Muscle layer of colon (tissue), 2 donors: ENCODE measurements at regions not wholly inside any gene's neighbourhood (a gene's known extent, or its start where the extent isn't known, plus 50 kb on each side); places are given as distances from the start of the nearest gene placed in this dataset.
"Not testable (repeated sequence)": the region's sequence is repeated elsewhere in the genome, so short reads cannot be mapped to it uniquely, and the experiment has no call there.

Experiments
- H3K27ac ChIP-seq: one replicate; pipeline ENCODE4 v1.7.0; 2013; ENCODE audit warnings: low read depth, mild to moderate bottlenecking, low read length, moderate library complexity
- H3K27me3 ChIP-seq, 2 donors: one replicate each; pipeline ENCODE4 v1.7.0; 2013; ENCODE audit warnings: low read length in 2 of 2, mild to moderate bottlenecking in 2 of 2; ENCODE audit not compliant: insufficient read depth in 2 of 2, control insufficient read depth in 1 of 2
- H3K36me3 ChIP-seq: one replicate; pipeline ENCODE4 v1.7.0; 2013; ENCODE audit warnings: mild to moderate bottlenecking, low read length; ENCODE audit not compliant: insufficient read depth
- H3K4me1 ChIP-seq: one replicate; pipeline ENCODE4 v1.7.0; 2013; ENCODE audit warnings: mild to moderate bottlenecking, low read length; ENCODE audit not compliant: insufficient read depth
- H3K4me3 ChIP-seq, 2 donors: one replicate each; pipeline ENCODE4 v1.7.0; 2013; ENCODE audit warnings: low read length in 2 of 2, low read depth in 1 of 2, mild to moderate bottlenecking in 1 of 2, moderate library complexity in 1 of 2
- H3K9ac ChIP-seq: one replicate; pipeline ENCODE4 v1.7.0; 2013; ENCODE audit warnings: low read length
- H3K9me3 ChIP-seq: one replicate; pipeline ENCODE4 v1.7.0; 2013; ENCODE audit warnings: mild to moderate bottlenecking, low read length
- donor health status: abdominal sarcoma.
- donor health status: Adenocarcinoma of cecum.

- Histone ChIP-seq H3K27ac (no peak overlapping the region), H3K27me3 (no peaks in the 10 kb centered on the region), H3K4me3 (no peak overlapping the region), H3K9me3 (no peaks in the 10 kb centered on the region), H3K4me1 (no peaks in the 10 kb centered on the region), H3K9ac (no peak overlapping the region), H3K36me3 (no peaks in the 10 kb centered on the region)
Observed at GRCh38 chr6:76565932-76566331, 493.5 kb upstream of the IMPG1 start.

DNA sequence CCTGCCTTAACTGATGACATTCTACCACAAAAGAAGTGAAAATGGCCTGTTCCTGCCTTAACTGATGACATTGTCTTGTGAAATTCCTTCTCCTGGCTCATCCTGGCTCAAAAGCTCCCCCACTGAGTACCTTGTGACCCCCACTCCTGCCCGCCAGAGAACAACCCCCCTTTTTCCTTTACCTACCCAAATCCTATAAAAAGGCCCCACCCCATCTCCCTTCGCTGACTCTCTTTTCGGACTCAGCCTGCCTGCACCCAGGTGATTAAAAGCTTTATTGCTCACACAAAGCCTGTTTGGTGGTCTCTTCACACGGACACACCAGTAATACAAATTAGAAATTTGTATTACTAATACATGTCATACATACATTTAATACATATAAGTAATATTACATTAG is 489.9 kb upstream of the IMPG1 start:
- H3K9me3 ChIP-seq, H3K27ac ChIP-seq, H3K27me3 ChIP-seq, H3K4me1 ChIP-seq, H3K36me3 ChIP-seq, H3K4me3 ChIP-seq, H3K9ac ChIP-seq: not testable (repeated sequence)

DNA sequence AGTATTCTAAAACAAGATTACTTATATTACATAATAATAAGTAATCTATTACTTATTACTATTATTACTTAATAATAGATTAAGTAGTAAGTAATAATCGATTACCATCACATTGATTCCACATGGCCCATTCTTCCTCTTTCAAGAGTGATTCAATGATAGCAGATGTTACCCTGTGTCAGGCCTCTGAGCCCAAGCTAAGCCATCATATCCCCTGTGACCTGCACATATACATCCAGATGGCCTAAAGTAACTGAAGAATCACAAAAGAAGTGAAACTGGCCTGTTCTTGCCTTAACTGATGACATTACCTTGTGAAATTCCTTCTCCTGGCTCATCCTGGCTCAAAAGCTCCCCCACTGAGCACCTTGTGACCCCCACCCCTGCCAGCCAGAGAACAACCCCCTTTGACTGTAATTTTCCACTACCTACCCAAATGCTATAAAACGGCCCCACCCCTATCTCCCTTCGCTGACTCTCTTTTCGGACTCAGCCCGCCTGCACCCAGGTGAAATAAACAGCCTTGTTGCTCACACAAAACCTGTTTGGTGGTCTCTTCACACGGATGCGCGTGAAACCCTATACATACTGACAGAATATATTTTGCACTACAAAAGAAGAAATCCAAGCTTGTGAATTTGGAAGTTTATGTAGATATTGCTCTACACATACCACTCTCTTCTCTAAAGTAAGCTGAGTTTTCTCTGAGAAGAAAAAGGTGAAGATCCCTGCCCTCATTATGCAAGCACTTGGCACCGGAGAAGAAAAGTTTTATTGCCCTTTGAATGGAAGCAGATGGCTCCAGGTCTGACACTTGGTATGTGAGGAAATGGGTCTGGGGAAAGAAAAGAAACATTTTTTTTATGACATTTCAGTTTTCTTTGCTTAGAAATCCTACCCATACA is 488.6 kb upstream of the IMPG1 start:
- H3K27ac ChIP-seq, H3K9me3 ChIP-seq, H3K4me1 ChIP-seq, H3K27me3 ChIP-seq, H3K36me3 ChIP-seq, H3K4me3 ChIP-seq, H3K9ac ChIP-seq: not testable (repeated sequence)

DNA sequence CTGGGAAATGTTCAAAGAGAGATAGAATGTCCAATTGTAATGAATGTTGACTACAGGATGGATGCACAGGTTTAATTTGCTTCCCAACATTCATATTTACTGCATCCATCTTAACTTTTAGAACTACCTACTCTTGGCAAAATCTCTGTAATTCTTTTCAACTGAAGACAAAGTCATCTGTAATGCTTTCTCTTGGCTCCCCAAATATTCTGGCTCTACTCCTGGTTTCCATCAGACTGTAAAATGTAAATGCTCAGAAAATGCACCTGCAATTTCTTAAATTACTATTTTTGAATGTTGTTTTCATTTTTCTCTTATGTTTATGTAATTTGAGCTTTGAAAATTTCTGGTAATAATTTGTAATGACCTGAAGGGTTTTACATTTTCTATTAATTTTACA is 480.8 kb upstream of the IMPG1 start:
- H3K4me3 ChIP-seq: no peak overlapping the region
- H3K9ac ChIP-seq: no peak overlapping the region
- H3K9me3 ChIP-seq: no peaks in the 10 kb centered on the region
- no peaks in the 10 kb centered on the region for H3K27me3 ChIP-seq
- H3K27ac ChIP-seq: no peak overlapping the region
- H3K36me3 ChIP-seq: no peaks in the 10 kb centered on the region
- H3K4me1 ChIP-seq: no peaks in the 10 kb centered on the region

GRCh38 chr6:76552268-76552667 is 479.8 kb upstream of the IMPG1 start:
- no peak overlapping the region for H3K4me3 ChIP-seq
- H3K9ac ChIP-seq: no peak overlapping the region
- no peaks in the 10 kb centered on the region for H3K4me1 ChIP-seq
- no peaks in the 10 kb centered on the region for H3K36me3 ChIP-seq
- no peaks in the 10 kb centered on the region for H3K27me3 ChIP-seq
- H3K27ac ChIP-seq: no peak overlapping the region
- no peaks in the 10 kb centered on the region for H3K9me3 ChIP-seq

DNA sequence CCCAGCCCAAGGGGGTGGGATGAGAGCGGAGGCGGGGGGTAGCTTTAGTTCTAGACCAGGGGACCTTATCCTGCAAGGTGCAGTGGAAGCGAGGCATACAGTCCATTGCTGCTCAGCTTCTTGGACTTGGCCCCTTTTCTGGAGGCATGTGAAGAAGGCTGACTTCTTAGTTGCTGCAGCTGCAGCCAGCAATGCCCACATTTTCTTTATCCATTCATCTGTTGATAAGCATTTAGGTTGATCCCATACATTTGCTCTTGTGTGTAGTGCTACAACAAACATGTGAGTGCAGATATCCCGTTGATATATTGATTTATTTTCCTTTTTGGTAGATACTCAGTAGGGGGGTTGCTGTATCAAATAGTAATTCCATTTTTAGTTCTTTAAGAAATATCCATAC is 461.2 kb upstream of the IMPG1 start:
- no peaks in the 10 kb centered on the region for H3K9me3 ChIP-seq
- H3K4me3 ChIP-seq: no peak overlapping the region
- no peaks in the 10 kb centered on the region for H3K27me3 ChIP-seq
- H3K27ac ChIP-seq: no peak overlapping the region
- H3K4me1 ChIP-seq: no peaks in the 10 kb centered on the region
- no peak overlapping the region for H3K9ac ChIP-seq
- H3K36me3 ChIP-seq: no peaks in the 10 kb centered on the region

GRCh38 chr6:76532647-76533046 is 460.2 kb upstream of the IMPG1 start:
- no peaks in the 10 kb centered on the region for H3K4me1 ChIP-seq
- no peak overlapping the region for H3K9ac ChIP-seq
- no peak overlapping the region for H3K27ac ChIP-seq
- H3K9me3 ChIP-seq: no peaks in the 10 kb centered on the region
- H3K4me3 ChIP-seq: no peak overlapping the region
- no peaks in the 10 kb centered on the region for H3K27me3 ChIP-seq
- no peaks in the 10 kb centered on the region for H3K36me3 ChIP-seq

GRCh38 chr6:76518443-76518842 is 446.0 kb upstream of the IMPG1 start:
- no peaks in the 10 kb centered on the region for H3K36me3 ChIP-seq

DNA sequence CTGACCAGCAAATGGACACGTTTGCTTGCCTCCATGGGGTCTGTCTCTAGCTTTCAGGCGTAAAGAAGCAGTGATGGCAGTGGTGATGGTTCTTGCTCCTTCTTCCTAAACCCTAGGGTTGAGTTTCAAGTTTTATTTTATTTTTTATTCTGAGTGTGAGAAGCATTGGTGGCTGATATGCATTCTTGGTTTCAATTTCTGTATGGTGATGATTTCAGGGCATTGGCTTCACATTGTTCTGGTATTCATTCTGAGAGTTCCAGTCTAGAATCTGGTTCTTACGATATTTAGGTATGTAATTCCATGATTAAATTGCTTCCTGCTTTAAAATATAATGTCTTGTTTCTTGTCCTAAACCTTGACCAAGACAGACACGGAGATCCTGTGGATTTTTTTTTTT is 444.5 kb upstream of the IMPG1 start:
- Histone ChIP-seq H3K27me3 (no peaks in the 10 kb centered on the region), H3K4me1 (no peaks in the 10 kb centered on the region), H3K4me3 (no peak overlapping the region), H3K36me3 (no peaks in the 10 kb centered on the region), H3K9ac (no peak overlapping the region), H3K9me3 (no peaks in the 10 kb centered on the region), H3K27ac (no peak overlapping the region)

More at GRCh38 chr6:76518443-76518842, 446.0 kb upstream of the IMPG1 start:
- H3K9ac ChIP-seq: no peak overlapping the region
- no peaks in the 10 kb centered on the region for H3K9me3 ChIP-seq
- H3K4me3 ChIP-seq: no peak overlapping the region
- no peak overlapping the region for H3K27ac ChIP-seq
- H3K4me1 ChIP-seq: no peaks in the 10 kb centered on the region
- H3K27me3 ChIP-seq: no peaks in the 10 kb centered on the region

DNA sequence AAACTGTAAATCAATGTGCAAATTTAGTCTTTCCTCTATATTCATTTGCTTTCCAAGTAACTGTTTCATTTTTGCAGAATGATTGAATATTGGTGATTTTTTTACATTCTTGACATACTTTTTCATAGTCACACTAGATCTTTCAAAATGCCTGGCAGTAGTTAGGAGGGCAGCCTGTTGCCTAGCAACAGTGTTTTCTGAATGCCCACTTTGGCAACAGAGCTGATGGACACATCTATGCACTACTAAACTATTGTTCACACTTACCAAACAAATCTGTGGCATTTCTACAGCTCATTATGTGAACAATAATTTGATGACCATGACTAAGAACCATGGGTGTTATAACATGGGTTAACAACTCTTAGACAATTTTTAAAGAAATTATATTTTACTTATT is 438.0 kb upstream of the IMPG1 start:
- Histone ChIP-seq H3K9ac (no peak overlapping the region), H3K4me3 (no peak overlapping the region), H3K27me3 (no peaks in the 10 kb centered on the region), H3K9me3 (no peaks in the 10 kb centered on the region), H3K27ac (no peak overlapping the region), H3K36me3 (no peaks in the 10 kb centered on the region), H3K4me1 (no peaks in the 10 kb centered on the region)

DNA sequence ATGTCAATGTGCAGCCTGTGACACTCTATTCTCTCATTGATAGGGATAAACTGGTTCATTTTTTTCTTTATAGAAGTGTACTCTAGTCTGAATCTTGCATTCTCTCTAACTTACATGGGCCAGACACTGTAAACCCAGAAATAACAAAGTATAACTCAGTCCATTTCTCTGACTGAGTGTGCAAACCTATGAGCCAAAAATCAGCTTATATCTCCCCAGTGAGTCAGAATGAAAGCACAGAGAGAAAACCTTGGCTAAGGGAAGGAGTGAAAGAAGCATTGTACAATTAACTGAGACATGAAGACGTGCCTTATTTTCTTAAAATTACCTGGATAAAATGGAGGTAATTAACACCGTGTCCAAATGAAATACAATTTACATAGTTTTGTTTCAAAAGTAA is 436.9 kb upstream of the IMPG1 start:
- H3K4me1 ChIP-seq: no peaks in the 10 kb centered on the region
- no peak overlapping the region for H3K4me3 ChIP-seq
- no peaks in the 10 kb centered on the region for H3K27me3 ChIP-seq
- no peaks in the 10 kb centered on the region for H3K9me3 ChIP-seq
- H3K27ac ChIP-seq: no peak overlapping the region
- H3K9ac ChIP-seq: no peak overlapping the region
- H3K36me3 ChIP-seq: no peaks in the 10 kb centered on the region

DNA sequence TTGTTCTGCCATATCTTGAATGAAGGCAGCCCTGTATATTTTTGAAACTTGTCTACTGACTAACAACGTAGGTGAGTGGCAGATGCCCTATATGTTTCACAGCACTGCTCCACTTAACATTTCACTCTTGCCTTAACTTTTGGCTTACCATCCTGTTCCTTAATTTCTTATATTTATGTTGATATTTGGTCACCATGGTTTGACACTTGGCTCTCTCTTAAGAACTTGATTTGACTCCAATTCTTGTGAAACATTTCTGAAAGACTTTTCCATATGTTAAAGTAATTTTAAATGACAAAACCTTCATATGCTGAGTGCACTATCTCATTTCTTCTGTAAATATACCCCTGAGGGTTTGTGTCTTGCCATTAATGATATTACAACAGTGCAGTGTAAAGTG is 434.3 kb upstream of the IMPG1 start:
- H3K9me3 ChIP-seq: no peaks in the 10 kb centered on the region
- H3K27me3 ChIP-seq: no peaks in the 10 kb centered on the region
- H3K9ac ChIP-seq: no peak overlapping the region

More for the DNA sequence above, 434.3 kb upstream of the IMPG1 start:
- Histone ChIP-seq H3K4me1 (no peaks in the 10 kb centered on the region), H3K36me3 (no peaks in the 10 kb centered on the region), H3K4me3 (no peak overlapping the region), H3K27ac (no peak overlapping the region)
